ENCODE measurements at regions not wholly inside any gene's neighbourhood (a gene's known extent, or its start where the extent isn't known, plus 50 kb on each side); places are given as distances from the start of the nearest gene placed in this dataset.

- no TSS peak for BruUV-seq (replicated peaks)
- no peak overlapping the region for H3K9ac ChIP-seq (replicated peaks; ENCODE audit: extremely low read depth, insufficient read depth, low read length)
- H3K27ac ChIP-seq (ENCODE audit: insufficient read depth, low read depth, low read length), result no peak overlapping the region
- no peaks in the 10 kb centered on the region for H4K20me1 ChIP-seq (replicated peaks; ENCODE audit: control insufficient read depth, extremely low read depth, insufficient read depth, low read length)
- no peak overlapping the region for H3K4me3 ChIP-seq (replicated peaks in 1 of 3; ENCODE audit: insufficient read depth in 1 of 3, low read depth in 1 of 3, low read length in 3 of 3)
- H3K36me3 ChIP-seq (ENCODE audit: control insufficient read depth in 2 of 2, extremely low read depth in 1 of 2, insufficient read depth in 2 of 2, low read length in 2 of 2), result no peaks in the 10 kb centered on the region
- ChIA-PET CTCF (no interaction called here), POLR2A (no interaction called here)
- TF ChIP-seq CTCF (IDR thresholded peaks at IDR 0.05; ENCODE audit: extremely low read depth in 1 of 2, insufficient read depth in 1 of 2, low read depth in 1 of 2, low read length in 2 of 2) (no peak), FOS (IDR thresholded peaks at IDR 0.05; ENCODE audit: borderline replicate concordance, insufficient read depth, low read length) (no peak)
- no peaks in the 10 kb centered on the region for H3K4me1 ChIP-seq (ENCODE audit: control insufficient read depth, extremely low read depth, insufficient read depth, low read length)
- dilution Hi-C loops (cut with MboI; ENCODE audit: extremely low pct_ligation_motif_present, low sequenced_read_pairs), result no loop called here
- H3K4me2 ChIP-seq (ENCODE audit: insufficient read depth, low read length), result no peak overlapping the region
- no peaks in the 10 kb centered on the region for H3K9me3 ChIP-seq (replicated peaks; ENCODE audit: control insufficient read depth, insufficient read depth, low read length)
- DNase-seq (ENCODE audit: low read depth, low spot score) (no peak), FAIRE-seq (no peak)
- intact Hi-C loops (cut with micrococcal nuclease), result no loop called here
- H3K27me3 ChIP-seq (ENCODE audit: control insufficient read depth in 2 of 2, insufficient read depth in 2 of 2, low read length in 2 of 2), result no peaks in the 10 kb centered on the region
- H3K79me2 ChIP-seq (ENCODE audit: control insufficient read depth, insufficient read depth, low read length), result no peaks in the 10 kb centered on the region
- H3K9me1 ChIP-seq (replicated peaks; ENCODE audit: control insufficient read depth, extremely low read depth, insufficient read depth, low read length), result no peaks in the 10 kb centered on the region
- H2AFZ ChIP-seq (ENCODE audit: low read depth, low read length), result no peak overlapping the region
These were observed 302.6 kb downstream of the ACTL7B start for GRCh38 chr9:108553111-108553635.

- Histone ChIP-seq H3K27ac (ENCODE audit: insufficient read depth, low read depth, low read length) (no peak overlapping the region), H3K9me1 (replicated peaks; ENCODE audit: control insufficient read depth, extremely low read depth, insufficient read depth, low read length) (no peaks in the 10 kb centered on the region), H3K36me3 (ENCODE audit: control insufficient read depth in 2 of 2, extremely low read depth in 1 of 2, insufficient read depth in 2 of 2, low read length in 2 of 2) (no peaks in the 10 kb centered on the region), H3K4me3 (replicated peaks in 1 of 3; ENCODE audit: insufficient read depth in 1 of 3, low read depth in 1 of 3, low read length in 3 of 3) (no peak overlapping the region), H2AFZ (ENCODE audit: low read depth, low read length) (no peak overlapping the region), H3K4me2 (ENCODE audit: insufficient read depth, low read length) (no peak overlapping the region), H3K79me2 (ENCODE audit: control insufficient read depth, insufficient read depth, low read length) (no peaks in the 10 kb centered on the region), H3K9ac (replicated peaks; ENCODE audit: extremely low read depth, insufficient read depth, low read length) (no peak overlapping the region), H3K4me1 (ENCODE audit: control insufficient read depth, extremely low read depth, insufficient read depth, low read length) (no peaks in the 10 kb centered on the region), H3K27me3 (ENCODE audit: control insufficient read depth in 2 of 2, insufficient read depth in 2 of 2, low read length in 2 of 2) (no peaks in the 10 kb centered on the region), H4K20me1 (replicated peaks; ENCODE audit: control insufficient read depth, extremely low read depth, insufficient read depth, low read length) (no peaks in the 10 kb centered on the region), H3K9me3 (replicated peaks; ENCODE audit: control insufficient read depth, insufficient read depth, low read length) (no peaks in the 10 kb centered on the region)
- no peak for DNase-seq (ENCODE audit: low read depth, low spot score)
- ChIA-PET POLR2A (no interaction called here), CTCF (interaction anchor here (1.1 kb wide), 1 partner anchor 11 kb away, joined by 3 read pairs; no protein-coding TSS in a partner anchor)
- intact Hi-C loops (cut with micrococcal nuclease) (no loop called here), dilution Hi-C loops (cut with MboI; ENCODE audit: extremely low pct_ligation_motif_present, low sequenced_read_pairs) (no loop called here)
- BruUV-seq (replicated peaks), result no TSS peak
- TF ChIP-seq POLR2AphosphoS5 (IDR thresholded peaks at IDR 0.05; ENCODE audit: insufficient read depth, low read depth, low read length) (no peak), JUN (IDR thresholded peaks at IDR 0.05; ENCODE audit: borderline replicate concordance, insufficient read depth, insufficient read length, low read depth) (no peak), MAX (IDR thresholded peaks at IDR 0.05; ENCODE audit: insufficient read depth, insufficient read length) (no peak), MYC (IDR thresholded peaks at IDR 0.05; ENCODE audit: low read depth, low read length) (no peak), CTCF (IDR thresholded peaks at IDR 0.05; ENCODE audit: extremely low read depth in 1 of 2, insufficient read depth in 1 of 2, low read depth in 1 of 2, low read length in 2 of 2) (no peak), GATA2 (IDR thresholded peaks at IDR 0.05; ENCODE audit: insufficient read depth, insufficient read length, low read depth, low read length) (no peak), EZH2 (IDR thresholded peaks at IDR 0.05; ENCODE audit: borderline replicate concordance, low read depth, low read length, severe bottlenecking) (no peak), POLR2A (IDR thresholded peaks at IDR 0.05; ENCODE audit: low read depth, low read length) (no peak), FOS (IDR thresholded peaks at IDR 0.05; ENCODE audit: borderline replicate concordance, insufficient read depth, low read length) (no peak)
- FAIRE-seq, result no peak
These were observed 303.2 kb downstream of the ACTL7B start for GRCh38 chr9:108552459-108553040.

Data from endothelial cell of umbilical vein (primary cell).